GM12892 (cell line): ENCODE measurements at regions not wholly inside any gene's neighbourhood (a gene's known extent, or its start where the extent isn't known, plus 50 kb on each side); places are given as distances from the start of the nearest gene placed in this dataset.

Experiments used
- POLR2A ChIP-seq: IDR thresholded peaks from 2 replicates; pipeline ENCODE4 v1.6.1; 2011; ENCODE audit warnings: low read depth, low read length, control low read depth
- TAF1 ChIP-seq: IDR thresholded peaks from 2 replicates; pipeline ENCODE4 v1.6.1; 2011; ENCODE audit warnings: low read depth, mild to moderate bottlenecking, control low read depth, low read length, borderline replicate concordance

- TF ChIP-seq POLR2A (no peak), TAF1 (no peak)
Observed at GRCh38 chr9:106616026-106616425, 246.9 kb upstream of the ZNF462 start.
